GM18858 (cell line): ENCODE measurements at regions not wholly inside any gene's neighbourhood (a gene's known extent, or its start where the extent isn't known, plus 50 kb on each side); places are given as distances from the start of the nearest gene placed in this dataset.

Experiments used
- ATAC-seq: cut with Tn5 transposase; IDR thresholded peaks from one replicate; pipeline ENCODE4 v1.9.1; 2021; ENCODE audit not compliant: unreplicated experiment

DNA sequence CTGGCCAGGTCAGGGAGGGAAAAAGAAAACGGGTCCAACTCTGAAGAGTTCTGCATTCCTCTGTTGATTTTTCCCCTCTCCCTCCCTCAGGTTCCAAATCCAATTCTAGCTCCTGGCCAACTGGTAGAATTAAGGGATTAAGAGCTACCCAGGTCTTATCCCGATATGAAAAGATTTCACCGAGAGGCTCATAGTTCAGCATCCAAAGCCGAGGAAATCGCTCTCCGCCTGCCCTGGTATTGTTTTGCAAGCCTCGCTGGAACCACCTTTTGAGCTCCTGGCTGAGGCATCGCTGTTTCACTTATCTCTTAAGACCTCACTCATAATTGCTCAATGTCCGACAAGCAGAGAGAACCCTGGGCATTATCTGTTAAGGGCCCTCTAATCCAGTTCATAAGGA lies 180.4 kb downstream of the URI1 start:
- ATAC-seq, result no peak

DNA sequence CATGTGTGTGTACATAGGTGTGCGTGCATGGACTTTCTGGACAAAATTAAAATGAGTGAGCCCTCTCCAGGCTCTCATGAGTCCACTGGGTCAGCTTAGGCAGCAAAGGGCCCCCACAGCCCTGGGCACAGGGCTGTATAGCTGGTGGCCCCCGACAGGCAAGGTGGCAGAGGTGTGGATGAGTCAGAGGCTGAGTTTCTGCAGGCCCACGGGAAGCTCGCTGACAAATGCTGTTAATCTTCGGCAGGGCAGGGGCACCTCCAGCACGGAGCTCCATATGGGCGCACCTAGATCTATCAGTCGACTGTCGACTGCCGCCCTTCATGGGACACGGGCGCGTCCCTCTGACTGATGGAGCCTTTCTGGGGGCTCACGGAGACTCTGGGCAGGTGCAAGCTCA lies 181.1 kb downstream of the URI1 start:
- no peak for ATAC-seq

DNA sequence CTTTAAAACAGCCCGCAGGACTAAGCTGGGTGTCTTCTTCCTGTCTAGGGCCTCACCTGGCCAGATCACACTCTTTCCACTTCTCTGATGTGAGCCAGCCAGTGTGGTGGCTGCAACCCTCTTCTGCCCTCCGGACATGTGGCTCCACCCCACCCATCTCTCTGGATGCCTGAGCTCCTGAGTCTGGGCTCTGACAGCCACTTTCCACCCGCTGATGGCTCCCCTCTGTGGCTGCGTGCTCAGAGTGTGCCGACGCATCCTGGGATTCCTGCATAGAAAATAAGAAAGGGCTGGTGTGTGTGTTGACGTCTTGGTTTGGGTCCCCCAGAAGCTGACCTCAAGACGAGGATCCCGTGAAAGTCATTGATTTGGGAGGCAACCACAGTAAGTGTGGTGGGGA lies 181.6 kb downstream of the URI1 start:
- no peak for ATAC-seq

DNA sequence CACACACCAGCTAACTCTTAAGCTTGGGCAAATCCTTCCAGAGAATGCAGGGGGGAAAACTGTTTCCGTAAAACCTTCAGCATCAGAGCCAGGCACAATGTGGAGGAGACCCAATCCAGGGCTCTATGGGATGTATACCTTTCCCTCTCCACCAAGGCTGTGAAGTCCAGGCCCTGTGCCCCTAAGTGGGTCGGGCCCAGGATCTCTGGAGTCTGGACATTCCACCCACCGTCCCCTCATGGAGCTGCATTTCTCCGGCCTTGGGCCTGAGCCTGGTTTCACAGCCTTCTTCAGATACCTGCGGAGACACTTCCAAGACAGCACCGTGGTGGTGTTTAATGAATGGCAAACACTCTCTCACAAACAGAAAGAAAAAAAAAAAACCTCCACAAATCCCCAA lies 186.2 kb downstream of the URI1 start:
- no peak for ATAC-seq

DNA sequence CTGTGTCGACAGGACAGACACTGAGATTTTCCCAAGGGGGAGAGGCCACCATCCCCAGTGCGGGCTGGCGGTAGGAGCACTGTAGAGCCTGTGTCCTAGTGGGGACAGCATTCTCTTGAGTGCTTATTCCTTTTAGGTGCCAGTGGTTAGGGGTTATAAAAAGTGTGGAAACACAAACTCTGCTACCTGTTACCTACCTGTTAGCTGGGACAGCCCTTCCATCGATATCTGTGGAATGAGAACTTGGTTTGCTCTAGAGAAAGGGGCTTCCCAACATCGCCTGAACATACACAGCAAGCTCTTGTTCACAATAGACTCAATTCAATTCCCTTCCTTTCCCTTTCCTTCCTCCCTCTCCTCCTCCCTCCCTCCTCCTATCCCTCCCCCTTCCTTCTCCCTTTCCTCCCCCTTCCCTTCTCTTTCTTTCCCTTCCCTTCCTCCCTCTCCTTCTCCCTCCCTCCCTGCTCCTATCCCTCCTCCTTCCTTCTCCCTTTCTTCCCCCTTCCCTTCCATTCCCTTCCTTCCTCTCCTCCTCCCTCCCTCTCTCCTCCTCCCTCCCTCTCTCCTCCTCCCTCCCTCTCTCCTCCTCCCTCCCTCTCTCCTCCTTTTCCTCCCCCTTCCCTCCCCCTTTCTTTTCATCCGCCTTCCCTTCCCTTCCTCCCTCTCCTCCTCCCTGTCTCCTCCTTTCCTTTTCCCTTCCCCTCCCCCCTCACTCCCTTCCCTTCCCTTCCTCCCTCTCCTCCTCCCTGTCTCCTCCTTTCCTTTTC lies 188.5 kb downstream of the URI1 start:
- ATAC-seq, result no peak

DNA sequence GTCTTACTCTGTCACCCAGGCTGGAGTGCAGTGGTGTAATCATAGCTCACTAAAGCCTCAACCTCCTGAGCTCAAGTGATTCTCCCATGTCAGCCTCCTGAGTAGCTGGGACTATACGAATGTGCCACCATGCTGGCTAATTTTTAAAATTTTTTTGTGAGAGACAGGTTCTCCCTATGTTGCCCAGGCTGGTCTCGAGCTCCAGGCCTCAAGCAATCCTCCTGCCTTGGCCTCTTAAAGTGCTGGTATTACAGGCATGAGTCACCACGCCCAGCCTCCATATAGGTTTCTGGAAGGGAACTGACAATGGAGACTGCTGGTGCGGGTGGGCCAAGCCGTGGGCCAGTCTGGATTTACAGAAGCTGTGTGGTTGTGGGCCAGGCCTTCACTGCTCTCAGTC lies 189.2 kb downstream of the URI1 start:
- no peak for ATAC-seq

DNA sequence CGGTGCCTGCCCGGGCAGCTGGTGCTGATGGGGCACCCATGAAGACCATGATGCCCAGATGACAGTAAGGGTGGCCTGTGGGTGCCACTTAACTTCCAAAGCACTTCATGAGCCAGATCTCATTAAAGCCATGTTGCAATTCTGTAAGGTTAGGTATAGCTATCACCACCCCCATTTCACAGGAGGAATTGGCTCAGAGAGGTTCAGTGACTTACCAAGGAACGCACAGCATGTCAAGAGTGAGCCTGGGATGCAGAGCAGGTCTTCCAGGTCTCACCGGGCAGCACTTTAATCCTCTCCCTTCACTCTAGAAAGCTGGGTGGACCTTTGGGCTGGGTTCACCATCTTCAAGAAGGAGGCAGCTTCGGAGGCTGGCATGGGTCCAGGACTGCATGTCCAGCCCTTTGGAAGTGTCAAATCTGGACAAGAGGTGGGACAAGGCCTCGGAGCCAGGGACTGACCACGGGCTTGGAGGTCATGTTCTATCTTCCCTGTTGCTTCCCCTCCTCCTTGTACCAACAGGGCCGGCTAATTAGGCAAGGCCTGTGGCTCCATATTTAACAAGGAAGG lies 189.8 kb downstream of the URI1 start:
- ATAC-seq, result no peak

DNA sequence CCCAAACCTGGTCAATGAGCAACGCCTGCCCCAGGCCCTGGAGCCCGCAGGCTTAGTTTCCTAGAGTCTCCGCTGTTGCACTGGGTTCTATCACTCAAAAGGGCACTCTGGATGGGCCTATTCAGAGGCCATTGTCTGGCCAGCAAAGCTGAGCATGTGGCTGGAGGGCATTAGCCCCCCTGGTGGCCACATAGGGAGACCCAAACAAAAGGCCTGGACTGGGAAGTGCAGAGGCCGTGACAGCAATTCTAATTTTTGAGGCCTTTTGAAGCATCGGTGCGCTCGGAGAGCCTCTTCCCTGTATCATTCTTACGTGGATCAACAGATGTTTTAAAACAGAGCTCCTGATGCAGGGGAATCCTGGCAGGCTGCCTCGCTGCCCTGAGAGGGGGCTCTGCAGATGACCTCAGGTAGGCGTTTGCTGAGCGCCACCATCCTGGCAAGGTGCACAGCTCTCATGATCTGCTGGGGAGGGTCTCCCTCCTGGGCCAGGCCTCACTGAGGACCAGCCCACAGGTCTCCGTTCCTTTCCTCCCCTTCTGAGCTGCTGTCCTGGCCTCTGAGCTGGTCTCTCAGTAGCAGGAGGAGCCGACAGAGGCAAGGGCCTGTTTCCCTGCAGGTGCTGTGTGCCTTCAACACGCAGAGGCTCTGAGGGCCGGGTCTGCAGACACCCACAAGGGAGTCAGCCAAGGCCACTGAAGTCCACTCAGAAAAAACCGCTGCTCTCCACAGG lies 190.5 kb downstream of the URI1 start:
- no peak for ATAC-seq

DNA sequence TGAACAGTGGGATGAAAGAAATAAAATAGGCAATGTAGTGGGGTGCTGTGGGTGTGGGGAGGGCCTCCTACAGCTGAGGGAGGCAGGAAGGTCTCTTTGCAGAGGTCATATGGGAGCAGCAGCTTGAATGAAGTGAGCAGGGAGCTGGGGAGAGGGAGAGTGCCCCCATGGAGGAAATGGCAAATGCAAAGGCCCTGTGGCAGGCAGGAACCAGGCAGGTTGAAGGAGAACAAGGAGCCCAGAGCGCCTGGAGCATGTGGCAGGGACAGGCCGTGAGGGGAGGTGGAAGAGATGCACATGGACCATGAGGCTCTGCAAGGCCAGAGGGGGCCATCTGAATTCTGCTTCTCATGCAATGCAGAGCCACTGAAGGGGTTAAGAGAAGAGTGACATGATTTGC lies 191.8 kb downstream of the URI1 start:
- ATAC-seq, result no peak

DNA sequence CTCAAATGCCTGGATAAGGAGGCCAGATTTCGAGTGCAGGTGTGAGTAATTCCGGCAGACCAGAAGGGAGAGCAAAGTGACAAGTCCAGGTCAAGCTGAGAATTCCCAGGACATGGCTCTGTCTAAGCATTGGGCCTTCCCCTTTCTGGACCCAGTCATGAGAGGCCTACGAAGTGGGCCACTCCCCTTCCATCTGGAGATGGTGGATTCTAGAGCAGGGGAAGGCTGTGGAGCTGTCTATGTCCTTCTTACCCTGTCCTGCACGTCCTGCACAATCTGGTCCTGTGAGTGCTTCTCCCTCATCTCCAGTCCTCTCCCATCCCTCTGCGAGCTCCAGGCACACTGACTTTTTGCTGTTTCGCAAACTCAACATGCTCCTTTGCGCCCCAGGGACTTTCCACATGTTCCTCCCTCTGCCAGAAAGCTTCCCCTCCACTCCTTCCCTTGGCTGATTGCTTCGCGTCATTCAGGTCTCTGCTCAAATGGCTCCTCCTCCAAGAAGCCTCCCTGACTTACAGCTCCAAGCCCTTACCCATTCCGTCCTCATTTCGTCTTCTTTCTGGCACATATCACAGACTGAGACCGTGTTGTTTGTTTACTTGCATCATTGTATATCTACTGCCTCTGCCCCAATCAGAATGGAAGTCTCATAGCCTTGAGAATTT lies 193.2 kb downstream of the URI1 start:
- no peak for ATAC-seq

DNA sequence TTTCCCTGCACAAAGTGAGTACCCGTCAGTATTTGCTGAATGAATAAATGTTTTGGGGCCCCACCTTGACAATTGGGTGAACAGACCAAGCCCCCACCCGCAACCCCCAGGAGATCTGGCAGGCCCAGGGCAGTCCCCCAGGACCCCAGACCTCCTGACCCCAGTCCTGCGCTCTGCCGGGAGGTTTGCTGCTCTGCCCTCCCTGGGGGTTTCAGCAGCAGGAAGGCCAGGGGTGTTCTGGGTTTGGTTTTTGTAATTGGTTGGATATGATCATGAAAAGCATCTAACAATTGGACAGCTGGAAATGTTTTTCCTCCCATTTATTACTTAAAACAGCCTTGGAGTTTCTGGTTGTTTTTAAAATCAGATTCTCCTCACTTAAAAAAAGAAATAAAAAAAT lies 193.8 kb downstream of the URI1 start:
- ATAC-seq, result no peak

DNA sequence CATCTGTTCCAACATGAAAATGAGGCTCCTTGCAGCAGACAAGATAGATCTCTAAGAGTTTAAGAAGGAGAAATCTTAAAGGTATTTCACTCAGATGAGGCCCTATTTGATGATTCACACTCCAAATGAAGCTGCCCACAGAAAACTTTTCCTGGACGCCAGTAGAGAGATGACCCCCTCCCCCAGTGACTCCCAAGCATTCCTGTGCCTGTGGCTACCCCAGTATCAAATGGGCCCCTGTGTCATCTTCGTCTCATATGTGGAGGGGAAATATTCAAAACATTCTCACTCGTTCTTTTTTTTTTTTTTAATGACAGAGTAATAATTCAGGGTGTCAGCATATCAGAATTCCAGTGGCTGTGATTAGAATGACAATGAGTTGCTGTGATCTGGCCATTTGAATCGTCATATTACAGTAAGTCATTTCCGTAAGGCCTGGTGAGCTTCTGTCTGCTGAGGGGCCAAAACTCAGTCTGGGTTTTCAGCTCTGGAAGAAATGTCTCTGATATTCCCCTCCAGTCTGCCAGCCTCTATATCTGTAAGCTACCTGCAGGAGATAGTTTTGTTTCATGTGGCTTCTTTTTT lies 194.7 kb downstream of the URI1 start:
- no peak for ATAC-seq

DNA sequence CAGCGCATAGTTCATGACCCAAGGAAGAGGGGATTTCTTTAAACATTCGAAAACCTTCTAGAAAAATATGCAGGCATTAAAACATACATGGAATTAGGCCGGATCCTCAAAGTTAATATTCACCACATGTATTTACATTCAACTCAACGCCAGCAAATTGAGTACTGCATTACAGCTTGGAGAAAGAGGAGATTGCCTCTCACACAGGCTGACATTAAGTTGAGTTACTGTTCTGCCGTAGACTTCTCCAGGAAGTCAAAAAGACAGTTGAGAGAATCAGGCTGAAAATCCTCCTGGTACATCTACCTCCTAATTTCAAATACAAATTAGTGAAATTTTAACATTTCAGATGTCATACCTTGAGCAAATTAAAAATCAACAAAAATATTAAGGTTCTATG lies 195.7 kb downstream of the URI1 start:
- no peak for ATAC-seq

DNA sequence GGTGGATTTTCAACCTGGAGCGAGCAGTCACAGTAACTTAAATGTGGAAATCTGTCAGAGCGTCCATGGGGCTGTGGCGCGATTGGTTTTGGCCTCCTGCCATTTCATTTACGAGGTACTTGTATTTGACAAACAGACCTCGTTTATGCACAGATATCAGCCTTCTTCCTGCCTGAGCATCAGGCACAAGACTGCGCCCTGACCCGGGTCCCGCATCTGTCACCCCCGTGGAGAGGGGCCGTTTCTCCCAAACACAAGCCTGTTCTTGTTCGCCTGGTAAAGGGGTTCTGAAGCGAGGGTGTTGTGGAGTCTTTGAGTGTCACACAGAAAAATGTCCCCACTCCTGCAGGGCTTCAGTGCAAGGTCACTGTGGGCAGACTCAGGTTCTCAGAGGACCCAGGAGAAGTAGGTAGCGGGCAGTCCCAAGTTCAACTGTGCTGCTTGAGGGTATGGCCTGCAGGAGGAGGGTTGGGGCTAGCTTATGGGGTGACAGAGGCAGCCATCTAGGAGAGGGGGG lies 202.3 kb downstream of the URI1 start:
- no peak for ATAC-seq

DNA sequence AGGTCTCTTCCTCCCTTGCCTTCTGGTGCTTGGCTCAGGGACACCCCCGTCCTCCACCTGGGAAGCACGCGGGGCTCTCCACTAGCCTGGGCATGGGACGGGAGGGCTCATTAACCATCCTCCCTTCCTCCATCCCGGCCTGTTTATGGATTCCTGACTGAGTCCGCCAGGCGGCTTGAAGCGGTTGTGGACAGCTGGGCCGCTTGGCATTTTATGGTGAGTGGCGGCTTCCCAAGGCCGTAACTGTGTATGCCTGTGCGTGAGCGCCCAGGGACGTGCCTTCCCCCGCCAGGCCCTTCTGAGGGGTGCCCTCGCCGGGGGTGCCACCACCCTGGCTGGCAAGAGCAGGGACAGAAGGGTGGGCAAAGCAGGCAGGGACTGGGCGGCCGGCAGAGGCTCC lies 202.8 kb downstream of the URI1 start:
- no peak for ATAC-seq

DNA sequence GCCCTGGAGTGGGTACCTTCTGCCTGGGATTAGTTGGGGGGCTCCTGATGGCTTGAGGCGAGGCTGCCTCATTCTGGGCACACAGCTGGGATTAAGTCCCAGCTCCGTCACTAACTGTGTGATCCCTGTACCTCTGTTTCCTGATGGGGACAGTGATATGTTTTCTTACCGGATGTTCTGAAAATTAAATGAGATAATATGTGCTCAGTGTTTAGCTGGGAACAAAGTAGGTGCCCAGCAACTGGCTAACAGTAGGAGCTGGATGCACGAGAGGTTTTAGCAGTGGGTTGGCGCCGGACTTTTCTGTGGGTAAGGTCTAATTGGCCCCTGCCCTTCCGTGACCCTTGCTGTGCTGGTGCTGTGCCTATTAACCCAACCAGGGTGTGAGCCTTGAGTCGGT lies 203.4 kb downstream of the URI1 start:
- ATAC-seq, result no peak

DNA sequence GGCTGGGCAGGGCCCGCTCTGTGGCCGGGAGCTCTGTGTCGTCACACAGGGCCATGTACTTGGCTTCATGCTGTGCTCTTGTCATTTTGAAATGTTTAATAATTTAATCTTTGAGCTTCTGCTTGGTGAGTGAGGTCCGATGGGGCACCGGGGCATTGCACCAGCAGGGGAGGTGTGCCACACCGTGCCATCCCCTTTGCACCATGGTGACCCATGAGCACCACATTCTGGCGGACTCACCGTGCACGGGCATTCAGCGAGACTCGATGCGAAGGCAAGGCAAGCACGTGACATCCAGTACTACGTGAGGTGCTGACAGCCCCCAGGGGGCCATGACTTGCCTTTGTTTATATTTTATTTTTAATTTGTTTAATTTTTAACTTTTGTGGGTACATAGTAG lies 204.3 kb downstream of the URI1 start:
- ATAC-seq, result no peak

DNA sequence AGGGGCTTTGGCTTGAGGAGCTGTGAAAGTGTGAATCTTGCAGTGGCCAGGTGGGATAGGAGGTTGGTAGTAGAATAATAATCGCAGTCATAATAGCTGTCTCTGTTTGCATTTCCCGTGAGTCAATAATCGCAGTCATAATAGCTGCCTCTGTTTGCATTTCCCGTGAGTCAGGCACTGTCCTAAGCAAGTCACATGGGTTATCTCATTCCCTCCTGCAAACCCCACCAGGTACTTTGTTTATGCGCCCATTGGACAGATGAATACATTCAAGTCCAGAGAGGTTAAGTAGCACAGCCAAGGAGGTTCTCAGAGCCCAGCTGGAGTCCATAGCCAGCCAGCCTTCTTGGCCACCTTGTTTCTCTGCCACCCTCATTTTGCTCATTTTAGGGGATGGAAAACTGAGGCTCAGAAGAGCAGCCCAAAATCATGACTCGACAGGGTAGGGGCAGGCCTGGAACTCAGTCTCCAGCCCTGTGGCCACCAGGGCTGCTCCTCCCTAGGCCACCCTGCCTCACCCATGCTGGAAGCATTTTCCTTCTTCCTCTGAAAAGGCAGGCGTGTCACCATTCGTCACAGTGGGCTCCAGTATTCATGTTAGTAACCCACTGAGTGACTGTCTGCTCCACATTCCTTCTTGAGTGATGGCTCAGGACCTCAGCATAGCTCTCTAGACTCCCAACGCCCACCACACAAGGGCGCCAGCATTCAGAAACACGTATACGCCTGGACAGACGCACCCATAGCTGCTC lies 206.2 kb downstream of the URI1 start:
- ATAC-seq, result no peak

DNA sequence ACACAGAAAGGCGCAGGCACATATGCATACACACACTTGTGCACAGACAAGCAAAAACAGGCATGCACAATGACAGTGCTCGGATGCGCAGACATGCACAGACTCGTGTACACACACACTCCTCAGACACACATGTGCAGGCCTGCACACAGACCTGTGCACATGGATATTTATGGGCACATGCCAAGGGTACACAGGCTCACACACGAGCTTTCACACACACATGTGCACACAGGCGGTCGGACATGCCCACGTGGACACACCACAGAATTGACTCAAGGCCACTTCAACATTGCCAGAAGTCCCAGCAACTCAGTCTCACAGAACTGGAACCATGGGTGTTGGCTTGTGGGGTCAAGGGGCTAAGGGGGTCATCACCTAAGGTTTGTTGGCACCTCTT lies 206.8 kb downstream of the URI1 start:
- ATAC-seq, result no peak

DNA sequence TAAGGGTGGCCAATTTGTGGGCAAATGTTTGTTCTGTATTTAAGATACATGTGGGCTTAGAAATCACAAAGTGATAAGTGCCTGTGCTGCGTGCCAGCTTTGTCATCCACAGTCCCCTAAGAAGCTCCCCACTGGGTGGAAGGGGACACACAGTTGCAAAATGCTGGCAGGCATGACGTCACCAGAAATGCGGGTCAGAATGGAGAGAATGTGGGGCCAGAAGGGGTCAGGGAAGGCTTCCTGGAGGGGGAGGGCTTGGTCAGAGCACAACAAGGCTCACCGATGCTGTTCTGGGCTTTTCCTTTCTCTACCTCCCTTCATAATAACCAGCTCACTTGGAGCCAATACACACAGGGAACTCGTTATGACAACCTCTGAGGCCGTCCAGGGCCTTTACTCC lies 207.3 kb downstream of the URI1 start:
- ATAC-seq, result no peak

DNA sequence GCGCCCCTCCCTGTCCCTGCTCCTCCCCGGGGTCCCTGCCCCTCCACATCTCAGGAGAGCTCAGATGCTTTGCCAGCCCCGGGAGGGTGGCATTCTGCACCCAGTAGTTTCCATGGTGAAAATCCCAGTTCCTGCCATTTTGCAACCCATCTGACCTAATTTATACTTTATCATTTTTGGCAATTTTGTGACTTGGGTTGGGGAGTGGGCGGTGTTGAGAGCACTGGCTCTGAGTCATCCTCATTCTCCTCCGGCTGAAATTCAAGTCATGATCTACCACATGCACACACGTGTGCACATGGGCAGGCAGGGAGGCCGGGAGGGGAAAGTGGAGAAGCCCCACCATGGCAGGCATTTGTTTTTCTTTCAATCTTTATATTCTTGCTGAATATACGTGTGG lies 208.6 kb downstream of the URI1 start:
- no peak for ATAC-seq
